Fibroblast of lung (primary cell): ENCODE measurements at regions not wholly inside any gene's neighbourhood (a gene's known extent, or its start where the extent isn't known, plus 50 kb on each side); places are given as distances from the start of the nearest gene placed in this dataset.

Source experiments
- EZH2 ChIP-seq: IDR thresholded peaks from 2 replicates; pipeline ENCODE4 v1.5.1; 2012; ENCODE audit warnings: low read length, control low read depth, mild to moderate bottlenecking; ENCODE audit errors: missing control alignments
- TF ChIP-seq, protein P1 (sequence below), 2 donors: IDR thresholded peaks in 1 of 2; conservative IDR thresholded peaks in 1 of 2; 1 replicate in 1 of 2; 2 replicates in 1 of 2; pipeline ENCODE4 v1.5.1; 2011 to 2012; ENCODE audit warnings: low read length in 2 of 2, control low read depth in 1 of 2, inconsistent platforms in 1 of 2, low read depth in 1 of 2, mild to moderate bottlenecking in 1 of 2

GRCh38 chr1:221805121-221805520, 63.2 kb upstream of the DUSP10 start:
- TF ChIP-seq, protein P1, sequence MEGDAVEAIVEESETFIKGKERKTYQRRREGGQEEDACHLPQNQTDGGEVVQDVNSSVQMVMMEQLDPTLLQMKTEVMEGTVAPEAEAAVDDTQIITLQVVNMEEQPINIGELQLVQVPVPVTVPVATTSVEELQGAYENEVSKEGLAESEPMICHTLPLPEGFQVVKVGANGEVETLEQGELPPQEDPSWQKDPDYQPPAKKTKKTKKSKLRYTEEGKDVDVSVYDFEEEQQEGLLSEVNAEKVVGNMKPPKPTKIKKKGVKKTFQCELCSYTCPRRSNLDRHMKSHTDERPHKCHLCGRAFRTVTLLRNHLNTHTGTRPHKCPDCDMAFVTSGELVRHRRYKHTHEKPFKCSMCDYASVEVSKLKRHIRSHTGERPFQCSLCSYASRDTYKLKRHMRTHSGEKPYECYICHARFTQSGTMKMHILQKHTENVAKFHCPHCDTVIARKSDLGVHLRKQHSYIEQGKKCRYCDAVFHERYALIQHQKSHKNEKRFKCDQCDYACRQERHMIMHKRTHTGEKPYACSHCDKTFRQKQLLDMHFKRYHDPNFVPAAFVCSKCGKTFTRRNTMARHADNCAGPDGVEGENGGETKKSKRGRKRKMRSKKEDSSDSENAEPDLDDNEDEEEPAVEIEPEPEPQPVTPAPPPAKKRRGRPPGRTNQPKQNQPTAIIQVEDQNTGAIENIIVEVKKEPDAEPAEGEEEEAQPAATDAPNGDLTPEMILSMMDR (conservative IDR thresholded peaks at IDR 0.05 in 1 of 2, IDR thresholded peaks at IDR 0.05 in 1 of 2; ENCODE audit: low read depth in 1 of 2, low read length in 2 of 2) = no peak
- no peak for TF ChIP-seq EZH2
